HPDE6-E6E7 (cell line): ENCODE measurements at regions not wholly inside any gene's neighbourhood (a gene's known extent, or its start where the extent isn't known, plus 50 kb on each side); places are given as distances from the start of the nearest gene placed in this dataset.
A peak's percentile ranks its signal among the peaks of the same experiment; 100 is the strongest.
"Not testable (repeated sequence)": the region's sequence is repeated elsewhere in the genome, so short reads cannot be mapped to it uniquely, and the experiment has no call there.

ENCODE experiments used
- DNase-seq: peaks from one replicate; pipeline ENCODE4 v3.0.0; 2011; ENCODE audit warnings: missing footprints; ENCODE audit errors: extremely low spot score

- DNase-seq: not testable (repeated sequence)
These were observed 50.8 kb downstream of the PPIAL4G start for GRCh38 chr1:148432318-148432717.

DNA sequence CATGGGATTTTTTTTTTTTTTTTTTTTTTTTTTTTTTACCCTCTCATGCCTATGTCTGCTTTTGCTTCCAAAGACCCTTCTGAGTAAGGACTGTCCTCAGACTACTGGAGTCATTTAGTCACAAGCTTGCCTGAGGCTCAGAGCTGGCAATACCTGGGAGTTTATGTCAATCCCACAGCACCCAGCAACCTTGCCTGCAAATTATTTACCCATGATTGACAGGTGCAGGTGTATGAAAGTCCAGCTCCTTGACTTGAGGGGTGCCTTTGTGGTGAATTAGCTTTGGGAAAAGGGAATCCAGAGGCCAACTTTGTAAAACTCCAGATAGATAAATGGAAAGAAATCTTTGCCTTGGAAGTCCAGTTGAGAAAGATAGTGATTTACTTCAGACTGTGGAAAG, 53.2 kb downstream of the PPIAL4G start:
- not testable (repeated sequence) for DNase-seq

DNA sequence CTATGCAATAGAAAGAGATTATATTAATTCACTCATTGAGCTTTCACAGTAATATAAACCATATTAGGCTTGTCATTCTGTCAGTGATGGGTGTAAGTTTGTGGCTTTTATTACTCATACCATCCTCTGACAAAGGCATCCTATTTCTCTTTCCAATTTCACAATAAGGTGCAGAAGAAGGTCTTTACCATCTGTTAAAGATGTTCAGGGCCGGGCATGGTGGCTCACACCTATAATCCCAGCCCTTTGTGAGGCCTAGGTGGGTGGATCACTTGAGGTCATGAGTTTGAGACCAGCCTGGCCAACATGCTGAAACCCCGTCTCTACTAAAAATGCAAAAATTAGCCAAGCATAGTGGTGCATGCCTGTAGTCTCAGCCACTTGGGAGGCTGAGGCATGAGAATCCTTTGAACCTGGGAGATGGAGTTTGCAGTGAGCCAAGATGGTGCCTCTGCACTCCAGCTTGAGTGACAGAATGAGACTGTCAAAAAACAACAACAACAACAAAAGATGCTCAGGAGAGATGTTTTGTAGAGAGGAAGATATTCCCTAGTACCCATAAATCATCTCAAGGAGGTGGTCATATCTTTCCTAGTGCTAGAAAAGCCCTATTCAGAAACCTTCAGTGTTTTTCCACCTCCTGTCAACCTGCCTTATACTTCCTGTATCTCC, 56.0 kb downstream of the PPIAL4G start:
- peak; percentile 15 for DNase-seq

DNA sequence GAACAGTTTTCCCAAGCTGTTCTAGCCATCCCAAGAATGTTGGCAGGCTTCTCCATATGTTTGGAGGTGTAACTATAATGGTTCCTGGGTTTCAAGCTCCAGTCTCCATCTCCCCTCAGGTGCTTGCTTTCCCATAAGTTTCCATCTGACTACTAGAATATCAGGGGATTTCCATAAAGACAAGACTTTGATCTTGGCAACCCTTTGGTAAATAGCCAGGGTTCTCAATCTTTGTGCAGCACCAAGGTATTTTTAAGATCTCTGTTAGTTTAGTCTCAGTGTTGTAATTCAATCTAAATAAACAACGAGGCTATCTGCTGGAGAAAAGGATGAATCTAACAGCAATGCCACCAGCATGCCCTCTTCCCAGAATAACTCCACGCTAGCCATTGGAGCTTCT, 56.7 kb downstream of the PPIAL4G start:
- DNase-seq: not testable (repeated sequence)

- not testable (repeated sequence) for DNase-seq
These were observed 58.7 kb downstream of the PPIAL4G start for GRCh38 chr1:148424143-148425003.

- DNase-seq: not testable (repeated sequence)
These were observed 60.2 kb downstream of the PPIAL4G start for GRCh38 chr1:148422921-148423320.

- not testable (repeated sequence) for DNase-seq
These were observed 65.9 kb downstream of the PPIAL4G start for GRCh38 chr1:148417241-148417640.

GRCh38 chr1:148413385-148413784, 69.7 kb downstream of the PPIAL4G start:
- not testable (repeated sequence) for DNase-seq

- not testable (repeated sequence) for DNase-seq
These were observed 78.1 kb downstream of the PPIAL4G start for GRCh38 chr1:148404786-148405568.

- not testable (repeated sequence) for DNase-seq
These were observed 79.2 kb downstream of the PPIAL4G start for GRCh38 chr1:148403925-148404324.

- DNase-seq: not testable (repeated sequence)
These were observed 80.0 kb downstream of the PPIAL4G start for GRCh38 chr1:148403085-148403456.

- DNase-seq: not testable (repeated sequence)
These were observed 80.7 kb downstream of the PPIAL4G start for GRCh38 chr1:148402152-148403084.

GRCh38 chr1:148397516-148397915, 85.6 kb downstream of the PPIAL4G start:
- not testable (repeated sequence) for DNase-seq

DNA sequence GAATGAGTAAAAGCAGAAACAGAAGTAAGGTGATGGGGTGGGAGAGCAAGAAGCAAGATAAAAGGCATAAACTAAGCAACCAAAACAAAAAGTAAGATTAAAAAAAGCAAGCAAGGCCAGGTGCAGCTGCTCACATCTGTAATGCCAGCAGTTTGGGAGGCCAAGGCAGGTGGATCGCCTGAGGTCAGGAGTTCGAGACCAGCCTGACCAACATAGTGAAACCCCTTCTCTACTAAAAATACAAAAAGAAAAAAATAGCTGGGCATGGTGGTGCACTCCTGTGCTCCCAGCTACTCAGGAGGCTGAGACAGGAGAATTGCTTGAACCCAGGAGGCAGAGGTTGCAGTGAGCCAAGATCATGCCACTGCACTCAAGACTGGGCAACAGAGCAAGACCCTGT, 90.6 kb downstream of the PPIAL4G start:
- DNase-seq: not testable (repeated sequence)

- not testable (repeated sequence) for DNase-seq
These were observed 91.8 kb downstream of the PPIAL4G start for GRCh38 chr1:148391323-148391722.

- no peak for DNase-seq
These were observed 94.1 kb downstream of the PPIAL4G start for GRCh38 chr1:148389027-148389339.

- DNase-seq: peak; percentile 57
These were observed 94.7 kb downstream of the PPIAL4G start for GRCh38 chr1:148388260-148389026.

GRCh38 chr1:148387949-148388259, 95.2 kb downstream of the PPIAL4G start:
- DNase-seq: not testable (repeated sequence)

DNA sequence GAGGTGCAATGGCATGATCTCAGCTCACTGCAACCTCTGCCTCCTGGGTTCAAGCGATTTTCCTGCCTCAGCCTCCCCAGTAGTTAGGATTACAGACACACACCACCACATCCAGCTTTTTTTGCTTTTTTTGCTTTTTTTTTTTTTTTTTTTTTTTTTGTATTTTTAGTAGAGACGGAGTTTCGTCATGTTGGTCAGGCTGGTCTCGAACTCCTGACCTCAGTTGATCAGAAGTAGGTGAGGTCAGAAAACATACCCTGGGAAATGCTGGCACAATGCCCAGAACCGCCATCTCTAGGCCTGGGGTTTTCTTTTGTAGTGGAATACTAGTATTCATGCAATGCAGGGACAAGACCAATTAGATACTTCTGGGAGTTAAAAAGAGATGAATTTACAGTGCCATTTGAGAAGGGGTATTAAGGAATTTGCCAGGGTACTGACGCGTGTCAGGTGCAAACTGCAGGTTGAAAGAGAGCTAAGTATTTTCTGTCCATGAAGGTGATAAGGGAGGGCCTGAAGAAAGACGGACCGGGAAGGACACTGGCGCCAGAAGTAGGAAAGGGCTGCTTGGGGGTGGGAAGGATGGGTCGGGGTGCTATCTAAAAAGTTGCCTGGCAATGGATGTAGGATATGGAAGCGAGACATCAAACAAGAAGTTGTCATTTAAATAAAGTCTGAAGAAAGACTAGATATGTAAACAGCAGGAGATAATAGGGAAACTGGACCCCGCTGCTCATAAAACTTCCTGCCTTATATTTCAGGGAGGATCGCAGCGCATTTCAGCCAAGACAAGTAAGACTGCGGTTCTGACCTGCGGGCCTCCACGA, 95.8 kb downstream of the PPIAL4G start:
- not testable (repeated sequence) for DNase-seq

DNA sequence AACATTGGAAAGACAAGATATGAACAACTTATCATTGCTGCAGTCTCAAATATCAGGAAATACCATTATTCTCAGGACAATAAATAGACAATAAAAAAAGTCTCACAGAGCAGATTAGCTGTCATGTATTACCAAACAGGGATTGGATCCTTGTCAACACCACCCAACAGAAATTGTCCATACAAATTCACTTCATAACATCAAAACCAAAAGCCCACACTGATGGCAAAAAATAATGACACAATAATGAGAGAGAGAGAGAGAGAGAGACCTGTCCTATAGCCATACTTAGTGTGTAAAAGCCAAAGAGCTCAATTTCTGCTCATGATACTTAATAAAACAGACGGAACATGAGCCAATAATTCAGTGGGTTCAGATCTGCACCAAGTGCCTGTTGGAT, 96.5 kb downstream of the PPIAL4G start:
- DNase-seq: no peak
